Common myeloid progenitor, CD34-positive (primary cell): ENCODE measurements at regions not wholly inside any gene's neighbourhood (a gene's known extent, or its start where the extent isn't known, plus 50 kb on each side); places are given as distances from the start of the nearest gene placed in this dataset.
"Not testable (repeated sequence)": the region's sequence is repeated elsewhere in the genome, so short reads cannot be mapped to it uniquely, and the experiment has no call there.

ENCODE experiments used
- CTCF ChIA-PET: fragments of 350-600 bp; sonication (Branson Sonifier 250); formaldehyde crosslinking; loops from one replicate; lab custom pipeline; 2021; ENCODE audit warnings: antibody characterized with exemption; lab: Charles Lee
- POLR2A ChIA-PET: fragments of 350-600 bp; sonication (Branson Sonifier 250); formaldehyde crosslinking; loops from one replicate; lab custom pipeline; 2021; ENCODE audit warnings: antibody characterized with exemption; lab: Charles Lee
- DNase-seq, 3 donors: peaks; one replicate each; pipeline versions ENCODE4 v3.0.0 to v3.0.0-alpha.2; 2013
- H3K27ac ChIP-seq, 2 experiments: 1 replicate in 1 of 2; 2 replicates in 1 of 2; pipeline ENCODE4 v1.7.0; 2013; ENCODE audit warnings: inconsistent platforms in 2 of 2, low read length in 2 of 2, mild to moderate bottlenecking in 2 of 2, low read depth in 1 of 2, moderate library complexity in 1 of 2; ENCODE audit not compliant: severe bottlenecking in 2 of 2, insufficient read depth in 1 of 2, poor library complexity in 1 of 2
- H3K27me3 ChIP-seq, 5 experiments: replicated peaks in 2 of 5; 1 replicate in 3 of 5; 2 replicates in 2 of 5; pipeline versions ENCODE4 v1.6.1 to v1.7.0; 2013; ENCODE audit warnings: low read length in 4 of 5, mild to moderate bottlenecking in 2 of 5, moderate library complexity in 2 of 5, inconsistent platforms in 1 of 5; ENCODE audit not compliant: insufficient read depth in 5 of 5, control insufficient read depth in 4 of 5
- H3K36me3 ChIP-seq, 4 experiments: 1 replicate in 2 of 4; 2 replicates in 2 of 4; pipeline versions ENCODE4 v1.6.1 to v1.7.0; 2013; ENCODE audit warnings: low read length in 3 of 4, control low read depth in 1 of 4, mild to moderate bottlenecking in 1 of 4; ENCODE audit not compliant: control insufficient read depth in 4 of 4, insufficient read depth in 4 of 4
- H3K4me1 ChIP-seq, 4 experiments: 1 replicate in 3 of 4; 2 replicates in 1 of 4; pipeline versions ENCODE4 v1.6.1 to v1.7.1; 2013; ENCODE audit warnings: low read length in 3 of 4, mild to moderate bottlenecking in 3 of 4, control low read depth in 1 of 4, inconsistent platforms in 1 of 4, moderate library complexity in 1 of 4; ENCODE audit not compliant: control insufficient read depth in 4 of 4, insufficient read depth in 4 of 4; ENCODE audit errors: control extremely low read depth in 1 of 4
- H3K4me3 ChIP-seq, 7 experiments: 1 replicate in 4 of 7; 2 replicates in 3 of 7; pipeline versions ENCODE4 v1.5.1 to v1.7.0; 2013; ENCODE audit warnings: mild to moderate bottlenecking in 7 of 7, low read length in 6 of 7, moderate library complexity in 6 of 7, inconsistent platforms in 2 of 7, low read depth in 2 of 7, control low read depth in 1 of 7; ENCODE audit not compliant: insufficient read depth in 4 of 7, control insufficient read depth in 1 of 7; ENCODE audit errors: extremely low read depth in 1 of 7
- H3K9me3 ChIP-seq, 5 experiments: 1 replicate in 4 of 5; 2 replicates in 1 of 5; pipeline versions ENCODE4 v1.6.1 to v1.7.1; 2013; ENCODE audit warnings: low read length in 4 of 5, mild to moderate bottlenecking in 2 of 5, inconsistent platforms in 1 of 5, low read depth in 1 of 5, moderate library complexity in 1 of 5; ENCODE audit not compliant: control insufficient read depth in 4 of 5, insufficient read depth in 2 of 5; ENCODE audit errors: control extremely low read depth in 1 of 5
- WGBS: methylation state at CpG from one replicate; pipeline ENCODE4 v1.1.5; 2013; ENCODE audit not compliant: insufficient coverage; 5-methylcytosine and 5-hydroxymethylcytosine counted together

- ChIA-PET POLR2A (no interaction called here), CTCF (no interaction called here)
- H3K27me3 ChIP-seq, result no peaks in the 10 kb centered on the region
- H3K9me3 ChIP-seq, result no peaks in the 10 kb centered on the region
- 90% methylated on average over 1 of the region's 2 CpGs for WGBS
- H3K4me1 ChIP-seq, result no peaks in the 10 kb centered on the region
- H3K36me3 ChIP-seq, result no peaks in the 10 kb centered on the region
- no peak overlapping the region for H3K4me3 ChIP-seq
- no peak for DNase-seq
- H3K27ac ChIP-seq, result no peak overlapping the region
Observed at GRCh38 chr5:85458319-85458718, 1073.6 kb upstream of the EDIL3 start.

- Histone ChIP-seq H3K4me3 (no peak overlapping the region), H3K4me1 (no peaks in the 10 kb centered on the region), H3K9me3 (no peaks in the 10 kb centered on the region), H3K27me3 (no peaks in the 10 kb centered on the region), H3K27ac (no peak overlapping the region), H3K36me3 (no peaks in the 10 kb centered on the region)
- no peak for DNase-seq
- ChIA-PET CTCF (no interaction called here), POLR2A (no interaction called here)
- WGBS, result no CpG with 5 or more reads among the region's 1 CpG
Observed at GRCh38 chr5:85462957-85463356, 1078.3 kb upstream of the EDIL3 start.

GRCh38 chr5:85466423-85466822 lies 1081.7 kb upstream of the EDIL3 start:
- Histone ChIP-seq H3K4me3 (no peak overlapping the region), H3K27ac (no peak overlapping the region), H3K36me3 (no peaks in the 10 kb centered on the region), H3K9me3 (peaks cover 0 to 2% (median 0%) of the 10 kb centered on the region in 5 experiments), H3K27me3 (no peaks in the 10 kb centered on the region), H3K4me1 (no peaks in the 10 kb centered on the region)
- ChIA-PET POLR2A (no interaction called here), CTCF (no interaction called here)
- DNase-seq, result no peak
- WGBS, result no CpG with 5 or more reads among the region's 1 CpG

GRCh38 chr5:85472749-85473148 lies 1088.1 kb upstream of the EDIL3 start:
- ChIA-PET CTCF (no interaction called here), POLR2A (no interaction called here)
- H3K4me1 ChIP-seq, result no peaks in the 10 kb centered on the region
- no peaks in the 10 kb centered on the region for H3K27me3 ChIP-seq
- DNase-seq, result no peak
- no peak overlapping the region for H3K27ac ChIP-seq
- H3K4me3 ChIP-seq, result no peak overlapping the region
- peaks cover 0 to 2% (median 0%) of the 10 kb centered on the region in 5 experiments for H3K9me3 ChIP-seq
- H3K36me3 ChIP-seq, result no peaks in the 10 kb centered on the region

- CTCF ChIA-PET, H3K27ac ChIP-seq, H3K4me1 ChIP-seq, POLR2A ChIA-PET, DNase-seq, H3K9me3 ChIP-seq, H3K4me3 ChIP-seq, H3K27me3 ChIP-seq, H3K36me3 ChIP-seq: not testable (repeated sequence)
- no CpG with 5 or more reads among the region's 4 CpGs for WGBS
Observed at GRCh38 chr5:85475151-85475550, 1090.5 kb upstream of the EDIL3 start.

GRCh38 chr5:85476617-85477016 lies 1091.9 kb upstream of the EDIL3 start:
- no peak for DNase-seq
- POLR2A ChIA-PET, result no interaction called here
- no peak overlapping the region for H3K4me3 ChIP-seq
- H3K27me3 ChIP-seq, result no peaks in the 10 kb centered on the region
- H3K36me3 ChIP-seq, result no peaks in the 10 kb centered on the region
- H3K27ac ChIP-seq, result no peak overlapping the region
- H3K4me1 ChIP-seq, result no peaks in the 10 kb centered on the region
- H3K9me3 ChIP-seq, result peaks cover 0 to 1% (median 0%) of the 10 kb centered on the region in 5 experiments
- CTCF ChIA-PET, result no interaction called here

- no peaks in the 10 kb centered on the region for H3K36me3 ChIP-seq
- H3K27ac ChIP-seq, result no peak overlapping the region
- 100% methylated on average over 3 of the region's 4 CpGs for WGBS
- no peaks in the 10 kb centered on the region for H3K4me1 ChIP-seq
- no peak overlapping the region for H3K4me3 ChIP-seq
- no peaks in the 10 kb centered on the region for H3K9me3 ChIP-seq
- ChIA-PET CTCF (no interaction called here), POLR2A (no interaction called here)
- no peak for DNase-seq
- H3K27me3 ChIP-seq, result no peaks in the 10 kb centered on the region
Observed at GRCh38 chr5:85479849-85480248, 1095.2 kb upstream of the EDIL3 start.
